K562 (cell line): ENCODE measurements at regions not wholly inside any gene's neighbourhood (a gene's known extent, or its start where the extent isn't known, plus 50 kb on each side); places are given as distances from the start of the nearest gene placed in this dataset.

Experiments
- ATAC-seq: fragments of 200-7000 bp; cut with Tn5 transposase; 3 replicates; pipeline ENCODE4 v1.9.1; 2020; ENCODE audit warnings: moderate library complexity
- BruUV-seq: library from RNA; stranded (reverse); fragments of 400-500 nt; replicated peaks from 2 replicates; lab custom pipeline; 2021; lab: Mats Ljungman, UMichigan
- CTCF ChIA-PET: fragments of 300-600 bp; formaldehyde crosslinking; extraction: SDS; loops from one replicate; lab custom pipeline; 2021; ENCODE audit warnings: low intra/inter-chr PET ratio; lab: Yijun Ruan, JAX
- POLR2A ChIA-PET: fragments of 300-600, 350-650 bp; sonication (Branson Sonifier 250); formaldehyde crosslinking; extraction: SDS; loops from one replicate; lab custom pipeline; 2021; ENCODE audit warnings: antibody characterized with exemption, inconsistent platforms; lab: Yijun Ruan, JAX
- DNase-seq, 4 experiments: peaks; one replicate each; pipeline versions ENCODE4 v3.0.0 to v3.0.0-alpha.2; 2011 to 2018; ENCODE audit warnings: low spot score in 3 of 4, mixed read lengths in 3 of 4; ENCODE audit errors: extremely low read depth in 1 of 4
- FAIRE-seq: peaks from 2 replicates; lab custom pipeline; 2011; peaks lifted over from hg19 to GRCh38; lab: Jason Lieb, UNC
- H2AFZ ChIP-seq: 2 replicates; pipeline ENCODE4 v1.6.0; 2011; ENCODE audit warnings: low read depth, low read length, control low read depth, inconsistent platforms
- H3K27ac ChIP-seq: fragments of 200-600 bp; 3 replicates; pipeline ENCODE4 v1.8.0; 2011; ENCODE audit warnings: low read depth, mild to moderate bottlenecking, control low read depth, inconsistent platforms, low read length, moderate library complexity, mixed read lengths; ENCODE audit errors: extremely low read depth
- H3K27me3 ChIP-seq, 2 experiments: fragments of 300-600 bp in 1 of 2; 2 replicates in 1 of 2; 3 replicates in 1 of 2; pipeline versions ENCODE4 v1.6.0 to v1.8.0; 2011; ENCODE audit warnings: inconsistent platforms in 2 of 2, low read length in 2 of 2, mild to moderate bottlenecking in 1 of 2, mixed read lengths in 1 of 2, moderate library complexity in 1 of 2; ENCODE audit not compliant: control insufficient read depth in 2 of 2, insufficient read depth in 2 of 2
- H3K36me3 ChIP-seq: fragments of 300-600 bp; 3 replicates; pipeline ENCODE4 v1.8.0; 2011; ENCODE audit warnings: mild to moderate bottlenecking, low read length, inconsistent platforms; ENCODE audit not compliant: control insufficient read depth, insufficient read depth
- H3K4me1 ChIP-seq, 2 experiments: fragments of 200-600 bp in 1 of 2; replicated peaks in 1 of 2; 2 replicates in 1 of 2; 3 replicates in 1 of 2; pipeline versions ENCODE4 v1.5.1 to v1.8.0; 2011; ENCODE audit warnings: inconsistent platforms in 2 of 2, low read length in 2 of 2, mild to moderate bottlenecking in 1 of 2, mixed read lengths in 1 of 2, moderate library complexity in 1 of 2; ENCODE audit not compliant: control insufficient read depth in 2 of 2, insufficient read depth in 2 of 2
- H3K4me2 ChIP-seq: 2 replicates; pipeline ENCODE4 v1.6.1; 2011; ENCODE audit warnings: low read length, control low read depth, inconsistent platforms, mixed read lengths; ENCODE audit not compliant: insufficient read depth
- H3K4me3 ChIP-seq: fragments of 200-600 bp; sonication (generic), shearing (Covaris generic); 2 replicates; pipeline ENCODE4 v1.5.1; 2016; ENCODE audit warnings: control low read depth, inconsistent platforms
- H3K79me2 ChIP-seq: fragments of 200-600 bp; 3 replicates; pipeline ENCODE4 v1.8.0; 2011; ENCODE audit warnings: low read length, inconsistent platforms; ENCODE audit not compliant: control insufficient read depth, insufficient read depth
- H3K9ac ChIP-seq, 2 experiments: 2 replicates each; pipeline versions ENCODE4 v1.6.0 to v1.6.1; 2011; ENCODE audit warnings: low read depth in 2 of 2, low read length in 2 of 2, control low read depth in 1 of 2, inconsistent platforms in 1 of 2, mild to moderate bottlenecking in 1 of 2, mixed read lengths in 1 of 2; ENCODE audit not compliant: insufficient read depth in 1 of 2
- H3K9me1 ChIP-seq: one replicate; pipeline ENCODE4 v1.6.0; 2011; ENCODE audit warnings: inconsistent platforms, mild to moderate bottlenecking, low read length, moderate library complexity; ENCODE audit not compliant: control insufficient read depth, insufficient read depth
- H3K9me3 ChIP-seq: replicated peaks from 2 replicates; pipeline ENCODE4 v1.5.1; 2011; ENCODE audit warnings: low read depth, low read length, inconsistent platforms; ENCODE audit not compliant: control insufficient read depth, insufficient read depth
- H4K20me1 ChIP-seq: replicated peaks from 2 replicates; pipeline ENCODE4 v1.6.1; 2011; ENCODE audit warnings: low read length, inconsistent platforms, mixed read lengths; ENCODE audit not compliant: control insufficient read depth, insufficient read depth
- MXD1 ChIP-seq: fragments of 250-450 bp; sonication (Bioruptor Pico); IDR thresholded peaks from 2 replicates; pipeline ENCODE4 v1.8.0; 2021; ENCODE audit warnings: borderline replicate concordance, mild to moderate bottlenecking, moderate library complexity; ENCODE audit not compliant: poor library complexity, severe bottlenecking
- MYC ChIP-seq, 2 experiments: fragments of 250-450 bp in 1 of 2; sonication (Bioruptor Pico) in 1 of 2; IDR thresholded peaks; 2 replicates each; pipeline versions ENCODE4 v1.5.1 to v1.6.1; 2012 to 2021; ENCODE audit warnings: low read depth in 2 of 2, borderline replicate concordance in 1 of 2, improper control_type of control experiment in 1 of 2, low read length in 1 of 2, mild to moderate bottlenecking in 1 of 2, moderate library complexity in 1 of 2
- SIX5 ChIP-seq, 2 experiments: IDR thresholded peaks; 2 replicates each; pipeline ENCODE4 v1.6.1; 2011; ENCODE audit warnings: low read length in 2 of 2, borderline replicate concordance in 1 of 2, low read depth in 1 of 2, mild to moderate bottlenecking in 1 of 2, moderate library complexity in 1 of 2; ENCODE audit not compliant: insufficient read depth in 1 of 2
- ZNF384 ChIP-seq: IDR thresholded peaks from 2 replicates; pipeline ENCODE4 v1.6.1; 2012; ENCODE audit warnings: low read depth, low read length, improper control_type of control experiment
- WGBS: fragments of 100-300 bp; shearing (Covaris generic); methylation state at CpG from one replicate; pipeline ENCODE4 v1.1.6; 2016; ENCODE audit warnings: low coverage, mixed read lengths; ENCODE audit not compliant: insufficient coverage; ENCODE audit errors: missing lambda C conversion rate; 5-methylcytosine and 5-hydroxymethylcytosine counted together
- in situ Hi-C: fragments of 300-500 bp; cut with MboI; formaldehyde crosslinking; loops from 4 replicates; pipeline ENCODE4 v1.15.0; 2018; ENCODE audit warnings: inconsistent platforms, mixed read lengths
- intact Hi-C: fragments of 100-400 bp; cut with micrococcal nuclease; formaldehyde crosslinking; loops from 2 replicates; pipeline ENCODE4 v1.14.2; 2022

- intact Hi-C loops (no loop called here), in situ Hi-C loops (no loop called here)
- no peak for DNase-seq
- Histone ChIP-seq H3K9me1 (no peaks in the 10 kb centered on the region), H3K4me1 (no peaks in the 10 kb centered on the region), H3K27ac (no peak overlapping the region), H4K20me1 (no peaks in the 10 kb centered on the region), H3K4me2 (no peak overlapping the region), H3K36me3 (no peaks in the 10 kb centered on the region), H3K9me3 (no peaks in the 10 kb centered on the region), H3K27me3 (no peaks in the 10 kb centered on the region), H2AFZ (no peak overlapping the region), H3K79me2 (no peaks in the 10 kb centered on the region), H3K9ac (no peak overlapping the region), H3K4me3 (no peak overlapping the region)
- no peak for FAIRE-seq
- no peak for ATAC-seq
- ChIA-PET POLR2A (no interaction called here), CTCF (no interaction called here)
- 77% methylated on average over 2 of the region's 2 CpGs for WGBS
- no TSS peak for BruUV-seq
- no peak for TF ChIP-seq SIX5 (IDR thresholded peaks at IDR 0.05; ENCODE audit: borderline replicate concordance in 1 of 2, insufficient read depth in 1 of 2, low read depth in 1 of 2, low read length in 2 of 2)
- TF ChIP-seq MXD1 (CRISPR knock-in tag), result no peak
- no peak for TF ChIP-seq ZNF384
- no peak for TF ChIP-seq MYC (IDR thresholded peaks at IDR 0.05; ENCODE audit: low read depth, low read length)
- no peak for TF ChIP-seq MYC (CRISPR knock-in tag; IDR thresholded peaks at IDR 0.05; ENCODE audit: borderline replicate concordance, low read depth)
Measured at GRCh38 chr21:22288885-22289499, 1290.8 kb downstream of the NCAM2 start.
